Pancreas (tissue), 10 donors: ENCODE measurements at regions not wholly inside any gene's neighbourhood (a gene's known extent, or its start where the extent isn't known, plus 50 kb on each side); places are given as distances from the start of the nearest gene placed in this dataset.
"Not testable (repeated sequence)": the region's sequence is repeated elsewhere in the genome, so short reads cannot be mapped to it uniquely, and the experiment has no call there.

ENCODE experiments used
- ATAC-seq, 4 donors: fragments of 200-7000 bp; cut with Tn5 transposase; one replicate each; pipeline versions ENCODE4 v1.8.0 to v1.9.1; 2020; ENCODE audit warnings: mild to moderate bottlenecking in 4 of 4, moderate library complexity in 4 of 4
- DNase-seq, 6 donors: peaks; one replicate each; pipeline ENCODE4 v3.0.0-alpha.2; 2020
- FAIRE-seq: peaks from 2 replicates; lab custom pipeline; 2012; peaks lifted over from hg19 to GRCh38; lab: Jason Lieb, UNC
- H3K27ac ChIP-seq, 4 donors: fragments of 200-600 bp; sonication (generic); 1 replicate in 3 of 4; 2 replicates in 1 of 4; pipeline versions ENCODE4 v1.5.0 to v1.8.0; 2020
- H3K27me3 ChIP-seq, 4 donors: fragments of 200-600 bp; one replicate each; pipeline ENCODE4 v1.8.0; 2021
- H3K36me3 ChIP-seq, 3 donors: fragments of 200-600 bp; sonication (generic) in 1 of 3; one replicate each; pipeline versions ENCODE4 v1.5.0 to v1.8.0; 2020 to 2021
- H3K4me1 ChIP-seq, 3 donors: fragments of 200-600 bp; one replicate each; pipeline ENCODE4 v1.8.0; 2021
- H3K4me3 ChIP-seq, 4 donors: fragments of 200-600 bp; sonication (generic) in 2 of 4; one replicate each; pipeline versions ENCODE4 v1.5.0 to v1.8.0; 2020 to 2021
- H3K9me3 ChIP-seq, 4 donors: fragments of 200-600 bp; one replicate each; pipeline ENCODE4 v1.8.0; 2021
- WGBS, 2 donors: extraction: QIAGEN DNeasy Blood & Tissue Kit; methylation state at CpG; one replicate each; pipeline ENCODE4 v1.1.7; 2013; 5-methylcytosine and 5-hydroxymethylcytosine counted together
- intact Hi-C, 3 donors: fragments of 100-400 bp; cut with DNase I; formaldehyde crosslinking; loops; one replicate each; pipeline versions ENCODE4 v1.11.1 to v1.14.2; 2022
- TF ChIP-seq, protein P1 (sequence below), 4 donors: fragments of 200-600 bp; sonication (generic) in 3 of 4; IDR thresholded peaks; one replicate each; pipeline versions ENCODE4 v1.5.0 to v1.8.0; 2021; ENCODE audit warnings: antibody characterized with exemption in 4 of 4
- donor health status: healthy with polysubstance abuse.
- donor health status: DM: no; HTN: no; CAD: no; lungs with moderate emphysema.
- donor health status: DM: no; HTN: no; CAD: no.
- donor health status: control.
- donor health status: control.
- donor health status: Bipolar disorder and iron deficiency.
- donor health status: DM: yes; HTN: yes; CAD: no.
- donor health status: DM: no; HTN: no; CAD: no.
- donor health status: DM: no; HTN: no; CAD: no.
- donor health status: DM: yes; HTN: yes; CAD: no.

GRCh38 chr5:89313044-89313443, 430.1 kb upstream of the MEF2C start:
- Histone ChIP-seq H3K9me3 (no peaks in the 10 kb centered on the region), H3K4me3 (no peak overlapping the region), H3K36me3 (no peaks in the 10 kb centered on the region), H3K27me3 (no peaks in the 10 kb centered on the region), H3K27ac (no peak overlapping the region), H3K4me1 (peaks cover 0 to 20% (median 0%) of the 10 kb centered on the region in 3 donors)
- TF ChIP-seq, protein P1, sequence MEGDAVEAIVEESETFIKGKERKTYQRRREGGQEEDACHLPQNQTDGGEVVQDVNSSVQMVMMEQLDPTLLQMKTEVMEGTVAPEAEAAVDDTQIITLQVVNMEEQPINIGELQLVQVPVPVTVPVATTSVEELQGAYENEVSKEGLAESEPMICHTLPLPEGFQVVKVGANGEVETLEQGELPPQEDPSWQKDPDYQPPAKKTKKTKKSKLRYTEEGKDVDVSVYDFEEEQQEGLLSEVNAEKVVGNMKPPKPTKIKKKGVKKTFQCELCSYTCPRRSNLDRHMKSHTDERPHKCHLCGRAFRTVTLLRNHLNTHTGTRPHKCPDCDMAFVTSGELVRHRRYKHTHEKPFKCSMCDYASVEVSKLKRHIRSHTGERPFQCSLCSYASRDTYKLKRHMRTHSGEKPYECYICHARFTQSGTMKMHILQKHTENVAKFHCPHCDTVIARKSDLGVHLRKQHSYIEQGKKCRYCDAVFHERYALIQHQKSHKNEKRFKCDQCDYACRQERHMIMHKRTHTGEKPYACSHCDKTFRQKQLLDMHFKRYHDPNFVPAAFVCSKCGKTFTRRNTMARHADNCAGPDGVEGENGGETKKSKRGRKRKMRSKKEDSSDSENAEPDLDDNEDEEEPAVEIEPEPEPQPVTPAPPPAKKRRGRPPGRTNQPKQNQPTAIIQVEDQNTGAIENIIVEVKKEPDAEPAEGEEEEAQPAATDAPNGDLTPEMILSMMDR (IDR thresholded peaks at IDR 0.05) = no peak
- DNase-seq (no peak), FAIRE-seq (no peak), ATAC-seq (no peak)
- intact Hi-C loops = no loop called here
- 38 to 43% methylated on average over 2 of the region's 2 CpGs for WGBS, 2 donors

- peaks cover 0 to 8% (median 0%) of the 10 kb centered on the region in 3 donors for H3K4me1 ChIP-seq
- ATAC-seq (no peak), FAIRE-seq (no peak), DNase-seq (no peak)
- H3K36me3 ChIP-seq = no peaks in the 10 kb centered on the region
- intact Hi-C loops = no loop called here
- no peak overlapping the region for H3K27ac ChIP-seq
- H3K27me3 ChIP-seq = no peaks in the 10 kb centered on the region
- H3K4me3 ChIP-seq = no peak overlapping the region
- no peaks in the 10 kb centered on the region for H3K9me3 ChIP-seq
- TF ChIP-seq, protein P1 (IDR thresholded peaks at IDR 0.05) = no peak
- 88 to 94% methylated on average over 1 of the region's 1 CpG for WGBS, 2 donors
Observed at GRCh38 chr5:89309268-89309667, 426.3 kb upstream of the MEF2C start.

GRCh38 chr5:89308606-89309040, 425.6 kb upstream of the MEF2C start:
- WGBS, 2 donors = 74 to 76% methylated on average over 4 of the region's 4 CpGs
- H3K9me3 ChIP-seq = no peaks in the 10 kb centered on the region
- H3K27me3 ChIP-seq = no peaks in the 10 kb centered on the region
- H3K27ac ChIP-seq = no peak overlapping the region
- no peak overlapping the region for H3K4me3 ChIP-seq
- FAIRE-seq (no peak), ATAC-seq (no peak), DNase-seq (no peak)
- intact Hi-C loops = no loop called here
- TF ChIP-seq, protein P1 (IDR thresholded peaks at IDR 0.05) = no peak
- no peaks in the 10 kb centered on the region for H3K36me3 ChIP-seq
- H3K4me1 ChIP-seq = peaks cover 0 to 3% (median 0%) of the 10 kb centered on the region in 3 donors

GRCh38 chr5:89307972-89308371, 425.0 kb upstream of the MEF2C start:
- Histone ChIP-seq H3K9me3 (no peaks in the 10 kb centered on the region), H3K36me3 (no peaks in the 10 kb centered on the region), H3K4me3 (no peak overlapping the region), H3K27me3 (no peaks in the 10 kb centered on the region), H3K27ac (no peak overlapping the region), H3K4me1 (no peaks in the 10 kb centered on the region)
- no peak for ATAC-seq
- intact Hi-C loops = no loop called here
- 67 to 75% methylated on average over 1 of the region's 1 CpG for WGBS, 2 donors
- FAIRE-seq = no peak
- no peak for DNase-seq
- TF ChIP-seq, protein P1 (IDR thresholded peaks at IDR 0.05) = no peak

- not testable (repeated sequence) for H3K4me3 ChIP-seq
Observed at GRCh38 chr5:89307141-89307540, 424.2 kb upstream of the MEF2C start.

More at GRCh38 chr5:89307141-89307540, 424.2 kb upstream of the MEF2C start:
- intact Hi-C loops, H3K27ac ChIP-seq, H3K27me3 ChIP-seq, DNase-seq, FAIRE-seq, H3K36me3 ChIP-seq, ATAC-seq, H3K9me3 ChIP-seq, H3K4me1 ChIP-seq: not testable (repeated sequence)
- 92 to 98% methylated on average over 2 of the region's 2 CpGs for WGBS, 2 donors
